ENCODE measurements at regions not wholly inside any gene's neighbourhood (a gene's known extent, or its start where the extent isn't known, plus 50 kb on each side); places are given as distances from the start of the nearest gene placed in this dataset.
"Not testable (repeated sequence)": the region's sequence is repeated elsewhere in the genome, so short reads cannot be mapped to it uniquely, and the experiment has no call there.

GRCh38 chr2:142525720-142526119, 351.7 kb upstream of the KYNU start:
- no peak for DNase-seq (ENCODE audit: low read depth)
- no peak for TF ChIP-seq CTCF (IDR thresholded peaks at IDR 0.05; ENCODE audit: insufficient read depth, low read depth, low read length, missing control alignments)
- H3K4me3 ChIP-seq (ENCODE audit: low read depth, low read length), result no peak overlapping the region

GRCh38 chr2:142521492-142521891, 356.0 kb upstream of the KYNU start:
- H3K4me3 ChIP-seq (ENCODE audit: low read depth, low read length), result no peak overlapping the region
- TF ChIP-seq CTCF (IDR thresholded peaks at IDR 0.05; ENCODE audit: insufficient read depth, low read depth, low read length, missing control alignments), result no peak
- no peak for DNase-seq (ENCODE audit: low read depth)

GRCh38 chr2:142515493-142515892, 362.0 kb upstream of the KYNU start:
- TF ChIP-seq CTCF (IDR thresholded peaks at IDR 0.05; ENCODE audit: insufficient read depth, low read depth, low read length, missing control alignments), result no peak
- H3K4me3 ChIP-seq (ENCODE audit: low read depth, low read length), result no peak overlapping the region
- DNase-seq (ENCODE audit: low read depth), result no peak

DNA sequence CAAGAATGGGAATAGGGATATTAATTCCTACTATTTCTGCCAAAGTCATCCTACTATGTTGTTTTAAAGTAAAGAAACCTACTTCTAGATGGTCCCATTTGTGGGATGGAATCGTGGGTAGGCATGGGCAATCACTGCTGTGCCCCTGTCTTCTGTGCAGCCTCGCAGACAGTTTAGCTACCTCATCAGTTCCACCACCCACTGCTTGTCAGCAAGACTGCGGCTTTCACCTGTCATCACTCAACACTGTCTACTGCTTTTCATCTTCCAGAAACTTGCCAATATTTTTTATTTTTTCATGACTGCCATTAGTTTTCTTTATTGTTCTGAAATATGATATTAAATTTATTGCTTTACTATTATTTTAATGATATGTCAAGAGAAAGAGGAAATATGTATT, 368.1 kb upstream of the KYNU start:
- no peak for TF ChIP-seq CTCF (IDR thresholded peaks at IDR 0.05; ENCODE audit: insufficient read depth, low read depth, low read length, missing control alignments)
- no peak for DNase-seq (ENCODE audit: low read depth)
- no peak overlapping the region for H3K4me3 ChIP-seq (ENCODE audit: low read depth, low read length)

GRCh38 chr2:142504754-142505153, 372.7 kb upstream of the KYNU start:
- TF ChIP-seq CTCF (IDR thresholded peaks at IDR 0.05; ENCODE audit: insufficient read depth, low read depth, low read length, missing control alignments), result no peak
- no peak for DNase-seq (ENCODE audit: low read depth)
- H3K4me3 ChIP-seq (ENCODE audit: low read depth, low read length), result no peak overlapping the region

GRCh38 chr2:142502402-142502801, 371.6 kb upstream of the LRP1B start:
- DNase-seq (ENCODE audit: low read depth), result no peak
- no peak for TF ChIP-seq CTCF (IDR thresholded peaks at IDR 0.05; ENCODE audit: insufficient read depth, low read depth, low read length, missing control alignments)
- H3K4me3 ChIP-seq (ENCODE audit: low read depth, low read length), result no peak overlapping the region

GRCh38 chr2:142495141-142495540, 364.3 kb upstream of the LRP1B start:
- TF ChIP-seq CTCF (IDR thresholded peaks at IDR 0.05; ENCODE audit: insufficient read depth, low read depth, low read length, missing control alignments), result no peak
- no peak for DNase-seq (ENCODE audit: low read depth)
- no peak overlapping the region for H3K4me3 ChIP-seq (ENCODE audit: low read depth, low read length)

- not testable (repeated sequence) for H3K4me3 ChIP-seq (ENCODE audit: low read depth, low read length); DNase-seq (ENCODE audit: low read depth)
These were observed 358.8 kb upstream of the LRP1B start for GRCh38 chr2:142489631-142490030.

Data from GM12865 (cell line).